GM18499 (cell line): ENCODE measurements at regions not wholly inside any gene's neighbourhood (a gene's known extent, or its start where the extent isn't known, plus 50 kb on each side); places are given as distances from the start of the nearest gene placed in this dataset.

Source experiments
- ATAC-seq: cut with Tn5 transposase; IDR thresholded peaks from one replicate; pipeline ENCODE4 v1.9.1; 2021; ENCODE audit warnings: moderate number of reproducible peaks; ENCODE audit not compliant: insufficient read depth, unreplicated experiment

DNA sequence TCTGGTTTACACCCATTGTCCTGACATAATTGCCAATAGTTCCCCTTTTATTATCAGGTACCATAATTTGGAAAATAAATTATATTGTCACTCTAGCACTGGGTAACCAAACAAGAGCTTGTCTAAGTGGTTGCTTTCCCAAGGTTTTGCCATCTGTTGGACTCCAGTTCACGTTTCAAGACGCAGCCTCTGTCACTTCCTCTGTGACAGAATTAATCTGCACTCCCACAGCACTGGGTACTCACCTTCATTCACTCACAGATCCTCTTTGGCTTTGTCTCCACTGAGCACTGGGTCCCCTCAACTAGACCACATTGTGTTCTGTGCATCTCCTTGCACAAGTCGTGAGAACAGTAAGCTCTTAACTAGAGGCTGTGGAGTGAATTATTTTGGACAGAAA is 123.6 kb upstream of the JUN start:
- ATAC-seq, result no peak

DNA sequence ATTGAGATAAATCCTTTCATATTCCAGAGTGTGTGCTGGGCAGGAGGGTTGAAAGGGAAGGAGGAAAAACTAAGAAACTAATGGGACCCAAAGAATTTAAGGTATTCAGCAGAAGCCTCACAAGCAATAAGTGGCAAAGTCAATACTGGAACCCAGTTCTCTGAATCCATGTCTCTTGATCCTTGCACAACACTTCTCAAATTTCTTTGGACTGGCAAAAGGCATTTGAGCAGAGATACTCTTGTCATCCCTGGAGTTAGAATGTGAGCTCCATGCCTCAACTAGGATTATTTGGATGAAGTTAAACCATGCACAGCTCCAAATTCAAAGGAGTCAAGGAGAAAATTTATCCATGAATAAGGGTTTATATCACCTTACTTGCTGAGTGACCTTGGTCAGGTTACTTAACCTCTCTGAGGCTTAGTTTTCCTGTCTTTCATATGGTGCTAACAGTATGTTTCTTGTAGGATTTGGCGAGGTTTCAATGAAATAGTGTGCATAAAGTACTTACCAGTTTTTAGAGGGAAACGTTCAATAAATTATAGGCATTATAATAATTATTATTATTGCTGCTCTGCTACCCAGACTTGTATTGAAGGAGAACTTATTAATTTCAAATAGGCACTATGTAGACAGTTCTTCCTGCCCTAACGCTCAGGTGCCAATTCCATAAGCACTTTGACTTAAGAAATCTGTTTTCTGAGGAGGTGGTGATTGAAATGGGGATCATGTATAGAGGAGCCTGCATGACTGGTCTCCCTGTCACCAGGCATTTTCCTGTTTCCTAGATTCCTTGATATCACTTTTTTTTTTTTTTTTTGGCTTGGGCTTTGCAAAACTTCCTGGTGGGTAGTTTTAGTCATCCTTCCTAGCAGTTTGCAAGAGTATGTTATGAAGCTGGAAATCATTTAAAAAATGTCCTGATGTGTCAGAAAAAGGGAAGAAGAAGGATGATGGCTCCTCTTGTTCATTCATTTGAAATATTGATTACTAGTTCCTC is 125.0 kb upstream of the JUN start:
- no peak for ATAC-seq

DNA sequence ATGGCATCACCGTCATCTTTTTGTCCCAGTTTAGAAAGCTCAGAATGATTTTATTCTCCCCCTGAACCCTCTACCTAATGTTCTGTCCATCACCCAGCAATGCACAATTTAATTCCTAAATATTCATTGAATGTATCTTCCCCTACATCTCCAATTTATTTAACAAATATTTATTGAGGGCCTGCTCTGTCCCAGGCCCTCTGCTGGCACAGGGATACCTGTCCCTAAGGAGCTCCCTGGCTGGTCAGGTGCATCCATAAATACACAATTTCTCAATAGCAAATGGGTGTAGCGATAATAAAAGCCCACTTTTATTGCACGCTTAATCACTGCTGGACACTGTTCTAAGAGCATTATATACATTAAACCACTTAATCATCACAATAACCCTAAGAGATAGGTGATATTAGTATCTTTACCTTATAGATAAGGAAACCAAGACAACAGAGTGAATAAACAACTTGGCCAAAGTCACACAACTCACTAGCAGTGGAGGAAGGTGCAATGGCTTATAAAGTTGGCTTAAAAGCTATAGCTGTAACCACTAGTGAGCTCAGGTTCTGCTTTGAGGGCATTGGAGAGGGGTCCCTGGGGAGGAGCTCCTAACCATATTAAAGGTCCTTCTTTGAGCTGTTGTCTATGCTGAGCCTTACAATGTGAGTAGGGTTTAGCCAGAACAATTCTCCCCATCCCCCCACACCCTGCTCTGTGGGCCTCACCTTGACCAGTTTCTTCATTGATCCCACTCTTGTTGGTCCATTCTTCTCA is 126.3 kb upstream of the JUN start:
- no peak for ATAC-seq

DNA sequence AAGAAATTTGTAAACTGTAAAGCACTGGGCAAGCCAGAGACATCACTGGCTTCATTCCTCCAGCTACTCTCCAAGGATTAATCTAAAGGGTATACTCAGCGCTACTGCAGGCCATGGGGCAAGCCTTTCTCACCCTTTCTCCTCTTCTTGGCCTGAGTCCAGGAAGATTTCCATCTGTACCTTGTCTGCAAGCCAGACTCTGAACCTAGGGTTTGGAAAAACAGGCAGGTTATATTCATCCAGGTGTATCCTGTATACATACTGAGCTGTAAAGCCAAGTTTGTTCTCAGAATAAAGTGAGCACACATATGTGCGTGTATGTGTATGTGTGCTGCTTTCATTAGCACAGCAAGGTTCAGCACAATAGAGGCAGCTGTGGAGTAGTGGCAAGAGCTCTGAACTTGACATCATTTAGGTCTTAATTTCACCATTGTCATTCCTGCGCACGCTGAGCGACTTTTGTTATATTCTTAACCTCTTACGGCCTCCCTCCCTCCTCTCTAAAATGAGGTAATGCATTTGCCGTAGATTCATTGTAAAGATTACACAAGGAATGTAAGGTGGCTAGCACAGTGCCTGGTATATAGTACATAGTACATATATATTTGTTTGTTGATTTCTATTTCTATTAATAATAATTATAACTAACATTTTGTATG is 128.1 kb upstream of the JUN start:
- ATAC-seq, result no peak

DNA sequence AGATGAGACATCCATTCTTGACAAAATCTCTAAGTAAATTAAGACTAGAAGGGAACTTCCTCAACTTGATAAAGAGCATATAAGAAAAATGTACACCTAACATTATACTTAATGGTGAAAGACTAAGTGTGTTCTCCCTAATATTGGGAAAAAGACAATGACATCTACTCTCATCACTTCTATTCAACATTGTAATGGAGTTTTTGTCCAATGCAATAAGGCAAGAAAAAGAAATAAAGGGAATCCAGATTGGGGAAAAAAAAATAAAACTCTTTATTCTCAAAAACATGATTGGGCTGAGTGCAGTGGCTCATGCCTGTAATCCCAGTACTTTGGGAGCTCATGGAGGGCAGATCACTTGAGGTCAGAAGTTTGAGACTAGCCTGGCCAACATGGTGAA is 131.1 kb upstream of the JUN start:
- ATAC-seq, result no peak

DNA sequence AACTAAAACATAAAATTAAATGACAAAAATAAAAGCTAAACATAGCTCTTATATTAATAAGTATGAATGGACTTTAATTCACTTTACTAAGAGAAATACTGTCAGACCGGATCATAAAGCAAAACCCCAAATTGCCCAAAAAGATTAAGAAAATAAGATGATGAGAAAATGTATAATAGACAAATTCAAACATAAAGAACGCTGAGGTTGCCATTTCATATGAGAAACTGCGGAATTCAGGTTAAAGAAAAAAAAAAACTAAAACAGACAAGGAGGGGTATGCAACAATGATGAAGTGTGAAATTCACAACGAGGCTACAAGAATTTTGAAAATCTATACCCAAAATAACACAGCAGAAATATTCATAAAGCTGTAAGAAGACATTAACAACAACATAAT is 133.6 kb upstream of the JUN start:
- ATAC-seq, result no peak

DNA sequence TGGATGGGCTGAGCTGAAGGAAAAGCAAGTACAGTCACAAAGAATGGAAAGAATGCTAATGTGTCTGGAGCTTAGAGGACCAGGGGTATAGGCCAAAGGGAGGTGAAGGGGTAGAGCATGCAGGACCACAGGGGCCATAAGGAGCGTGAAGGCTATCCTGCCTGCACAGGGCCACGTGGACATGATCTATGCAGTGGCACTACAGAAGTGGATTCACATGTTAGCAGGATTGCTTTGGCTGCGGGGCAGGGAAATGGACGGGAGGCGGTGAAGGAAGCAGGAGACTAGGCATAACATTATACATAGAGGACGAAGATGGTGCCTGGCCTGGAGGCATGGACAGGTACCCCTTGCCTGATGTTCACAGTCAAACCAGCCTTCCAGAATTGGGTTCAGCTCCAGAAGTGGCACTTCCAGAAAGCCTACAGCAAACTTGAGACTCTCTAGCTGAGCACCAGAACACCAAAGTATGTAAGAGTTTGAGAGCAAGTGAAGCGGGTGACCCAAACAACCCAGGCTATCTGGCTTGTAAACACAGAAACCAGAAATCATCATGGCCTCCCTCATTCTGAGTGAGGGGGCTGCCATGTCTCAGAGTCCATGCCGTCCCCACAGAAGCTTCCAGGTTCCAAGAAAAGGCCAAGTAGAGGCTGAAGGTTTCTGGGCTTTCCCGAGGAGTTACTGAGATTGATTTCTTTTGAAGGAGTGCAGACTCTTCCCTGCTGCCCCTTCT is 135.5 kb upstream of the JUN start:
- ATAC-seq, result no peak

DNA sequence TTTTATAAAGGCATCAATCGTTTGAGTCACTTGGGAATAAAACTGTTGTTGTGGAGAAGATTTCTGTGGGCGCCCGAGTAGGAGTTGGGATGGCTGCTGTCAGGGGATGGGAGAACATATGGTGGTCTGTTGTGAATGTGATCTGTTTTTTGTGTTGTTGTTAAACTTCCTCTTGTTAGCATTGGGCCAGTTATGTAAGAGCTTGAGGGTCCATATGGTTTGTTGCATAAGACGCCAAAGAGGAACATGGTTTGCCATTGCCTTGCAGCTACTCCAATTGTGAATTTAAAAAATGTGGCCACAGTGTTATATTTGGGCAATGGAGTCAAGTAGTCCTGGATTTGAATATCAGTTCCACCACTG is 136.1 kb upstream of the JUN start:
- ATAC-seq, result no peak

DNA sequence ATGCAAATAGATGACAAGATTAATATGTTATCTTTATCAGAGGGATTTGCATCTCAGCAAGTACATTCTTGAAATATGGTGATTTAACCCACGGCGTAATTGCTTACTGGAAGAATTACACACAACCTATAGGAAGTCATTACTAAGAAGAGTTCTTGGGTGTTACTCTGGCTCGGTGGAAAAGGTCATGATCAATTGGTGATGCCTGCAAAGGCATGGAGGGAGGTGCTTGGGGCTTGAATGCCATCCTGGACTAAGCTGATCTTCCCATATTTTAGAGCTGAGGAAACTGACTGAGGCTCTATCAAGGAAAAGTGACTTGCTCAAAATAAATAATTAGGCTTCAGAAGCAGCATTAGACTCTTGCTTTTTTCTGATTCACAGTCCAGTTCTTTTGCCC is 137.5 kb upstream of the JUN start:
- no peak for ATAC-seq

DNA sequence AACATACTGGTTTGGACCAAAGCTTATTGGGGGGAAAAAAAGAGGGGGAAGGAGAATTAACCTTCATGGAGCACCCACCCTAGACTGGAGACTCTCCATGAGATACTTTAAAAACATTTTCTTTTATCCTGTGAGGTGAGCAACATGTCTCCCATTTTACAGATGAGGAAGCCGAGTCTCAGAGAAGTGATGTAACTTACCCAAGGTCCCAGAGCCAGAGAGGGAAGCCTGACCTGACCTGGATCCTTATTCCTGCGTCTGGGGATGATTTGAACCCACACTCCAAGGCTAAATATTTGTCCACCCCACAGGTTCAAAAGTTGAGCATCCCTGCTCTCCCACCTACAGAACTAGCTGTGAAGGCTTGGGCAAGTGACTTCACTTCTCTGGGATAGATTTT is 137.9 kb upstream of the JUN start:
- no peak for ATAC-seq

DNA sequence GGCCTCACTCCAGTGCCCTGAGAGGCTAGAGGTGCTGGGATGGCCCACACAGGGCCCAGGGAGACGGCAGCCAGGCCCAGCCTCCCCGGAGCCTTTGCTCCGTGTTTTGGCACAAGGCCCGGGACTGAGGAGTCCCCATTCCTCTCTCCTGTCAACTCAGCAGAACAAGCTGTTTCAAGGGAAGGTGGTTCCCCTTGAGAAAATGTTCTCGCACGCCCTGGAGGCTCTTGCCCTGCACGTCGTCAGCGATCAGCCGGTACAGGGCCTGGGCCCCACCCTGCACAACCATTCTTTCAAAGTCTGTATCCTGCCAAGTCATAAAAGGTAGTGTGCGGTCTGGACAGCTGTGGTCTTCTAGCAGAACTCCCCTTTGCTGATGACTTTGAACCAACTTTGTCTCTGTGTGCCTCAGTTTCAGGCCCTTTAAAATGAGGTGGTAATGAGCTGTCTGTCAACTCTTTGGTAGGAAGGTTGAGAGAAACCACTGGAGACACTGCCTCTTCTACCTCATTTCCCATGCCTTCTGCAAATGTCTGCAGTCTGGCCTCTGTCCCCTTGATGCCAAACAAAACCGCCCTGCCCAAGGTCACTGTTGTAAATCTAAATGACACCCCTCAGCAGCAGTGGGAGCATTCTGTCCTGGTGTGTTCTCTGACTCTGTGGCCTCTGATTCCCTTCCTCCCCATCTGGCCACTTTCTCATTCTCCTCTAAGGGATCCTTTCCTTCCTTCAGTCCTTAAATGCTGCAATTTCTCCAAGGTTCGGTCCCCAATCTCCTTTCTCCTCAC is 138.6 kb upstream of the JUN start:
- peak; percentile 76 for ATAC-seq

DNA sequence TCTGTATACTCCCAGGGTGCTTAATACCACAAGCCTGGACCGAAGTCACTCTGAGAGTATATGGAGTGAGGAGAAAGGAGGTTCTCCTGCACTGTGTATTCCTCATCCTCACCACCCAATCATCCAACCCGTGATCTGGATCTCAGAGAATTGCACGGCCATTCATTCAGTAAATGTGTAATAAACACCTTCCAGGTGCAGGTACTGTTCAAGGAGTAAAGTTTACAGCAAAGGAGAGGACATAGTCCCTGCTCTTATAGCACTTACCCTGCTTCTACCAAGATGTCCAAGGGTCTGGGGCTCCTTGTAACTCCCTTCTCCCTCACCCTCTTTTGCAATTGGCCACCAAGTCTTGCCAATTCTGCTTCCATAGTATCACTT is 139.2 kb upstream of the JUN start:
- no peak for ATAC-seq

DNA sequence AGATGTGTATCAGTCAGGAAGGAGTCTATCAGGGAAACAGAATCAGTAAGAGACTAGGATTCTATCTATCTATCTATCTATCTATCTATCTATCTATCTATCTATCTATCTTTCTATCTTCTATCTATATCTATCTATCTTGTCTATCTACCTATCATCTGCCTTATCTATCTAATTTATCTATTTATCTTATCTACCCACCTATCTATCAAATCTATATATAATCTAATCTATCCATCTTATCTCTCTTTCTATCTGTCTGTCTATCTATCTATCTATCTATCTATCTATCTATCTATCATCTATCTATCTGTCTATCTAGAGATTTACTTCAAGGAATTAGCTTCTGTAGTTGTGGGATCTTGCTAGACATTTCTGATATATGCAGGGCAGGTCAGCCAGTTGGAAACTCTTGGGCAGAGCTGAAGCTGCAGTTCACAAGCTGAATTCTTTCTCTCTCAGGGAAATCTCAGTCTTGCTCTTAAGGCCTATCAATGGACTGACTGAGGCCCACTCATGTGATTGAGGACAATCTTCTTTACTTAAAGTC is 140.2 kb upstream of the JUN start:
- no peak for ATAC-seq

DNA sequence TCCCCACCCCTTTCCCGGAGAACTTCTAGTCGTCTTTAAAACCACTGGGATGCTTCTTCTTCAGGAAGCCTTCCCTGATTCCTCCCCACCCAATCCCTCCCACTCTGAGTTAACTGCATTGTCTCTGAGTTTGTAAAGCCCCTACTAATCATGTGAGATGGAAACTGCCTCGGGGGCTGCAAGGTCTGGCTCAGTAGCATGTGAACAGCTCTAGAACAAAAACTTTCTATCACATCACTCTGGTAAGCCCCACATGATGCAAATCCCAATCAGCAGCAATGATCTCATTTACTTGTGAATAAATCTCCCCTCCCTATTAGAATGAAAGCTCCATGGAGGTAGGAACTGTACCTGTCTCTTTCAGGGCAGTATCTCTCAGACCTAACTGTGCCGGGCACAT is 141.0 kb upstream of the JUN start:
- ATAC-seq, result no peak

DNA sequence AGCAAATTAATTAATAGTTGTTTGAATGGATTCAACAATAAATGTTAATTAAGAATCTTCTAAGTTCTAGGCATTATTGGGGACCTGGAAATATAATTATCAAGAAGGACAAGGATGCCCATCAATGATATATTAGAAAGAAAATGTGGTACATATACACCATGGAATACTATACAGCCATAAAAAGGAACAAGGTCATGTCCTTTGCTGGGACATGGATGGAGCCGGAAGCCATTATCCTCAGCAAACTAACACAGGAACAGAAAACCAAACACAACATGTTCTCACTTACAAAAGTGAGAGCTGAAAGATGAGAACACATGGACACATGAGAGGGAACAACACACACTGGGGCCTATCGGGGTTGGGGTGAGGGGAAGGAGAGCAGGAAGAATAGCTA is 141.4 kb upstream of the JUN start:
- no peak for ATAC-seq

DNA sequence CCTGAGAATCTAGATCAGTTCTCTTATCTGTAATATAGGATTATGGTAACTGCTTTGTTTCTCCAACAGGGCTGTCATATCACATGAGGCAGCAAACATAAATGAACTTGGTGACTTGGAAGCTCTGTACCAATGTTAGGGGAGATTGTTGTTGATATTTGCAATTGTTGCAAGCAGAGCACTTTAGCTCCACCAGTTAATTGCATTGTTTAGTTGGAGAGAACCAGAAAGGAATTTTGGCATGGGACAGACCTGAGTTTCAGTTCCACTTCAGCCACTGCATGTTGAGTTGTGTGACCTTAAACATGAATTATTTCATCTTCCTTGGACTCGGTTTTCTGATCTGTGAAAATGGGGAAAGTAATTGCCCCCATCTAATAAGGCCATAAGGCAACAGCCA is 142.3 kb upstream of the JUN start:
- no peak for ATAC-seq

DNA sequence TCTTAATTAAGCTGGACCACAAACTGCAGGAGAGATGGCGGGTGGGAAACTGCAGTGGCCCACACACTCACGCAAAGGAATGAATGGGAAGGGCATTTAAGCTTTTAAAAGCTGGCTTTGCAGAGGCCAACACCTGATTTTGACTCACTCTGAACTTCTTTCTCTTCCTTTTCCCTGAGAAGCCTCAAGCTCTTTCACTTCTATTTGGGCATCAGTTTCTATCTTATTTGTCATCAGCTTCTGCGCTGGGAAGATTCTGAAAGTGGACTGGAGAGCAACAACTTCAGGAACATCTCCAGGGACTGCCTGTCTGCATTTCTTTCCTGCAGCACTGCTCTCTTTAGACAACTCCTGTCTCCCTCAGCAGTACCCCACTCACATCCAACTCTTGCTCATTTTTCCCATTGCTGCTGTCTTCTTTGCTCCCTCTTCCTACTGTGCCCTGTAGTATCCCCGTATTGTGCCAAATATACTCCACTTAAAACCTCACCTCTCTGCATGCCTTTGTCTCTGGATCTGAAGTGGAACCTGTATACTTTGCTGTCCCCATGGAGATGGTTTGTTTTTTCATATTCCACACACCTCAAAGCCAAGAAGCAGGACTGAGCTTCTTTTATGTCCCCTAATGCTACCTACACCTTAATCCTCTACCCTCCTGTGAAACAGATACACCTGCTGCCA is 143.3 kb upstream of the JUN start:
- no peak for ATAC-seq

DNA sequence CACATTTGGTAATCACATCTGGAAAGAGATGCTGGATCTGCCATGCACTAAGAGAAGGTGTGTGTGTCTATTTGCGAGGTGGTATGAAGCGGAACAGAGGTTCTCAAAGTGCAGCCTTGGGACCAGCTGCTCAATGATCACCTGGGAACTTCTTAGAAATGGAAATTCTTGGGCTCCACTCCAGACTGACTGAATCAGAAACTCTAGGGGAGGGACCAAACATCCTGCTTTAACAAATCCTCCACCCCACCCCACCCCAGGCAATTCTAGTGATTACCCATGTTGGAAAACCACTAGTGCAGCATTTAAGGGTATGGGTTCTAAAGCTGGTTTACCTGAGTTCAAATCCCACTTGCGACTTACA is 143.9 kb upstream of the JUN start:
- ATAC-seq, result no peak

DNA sequence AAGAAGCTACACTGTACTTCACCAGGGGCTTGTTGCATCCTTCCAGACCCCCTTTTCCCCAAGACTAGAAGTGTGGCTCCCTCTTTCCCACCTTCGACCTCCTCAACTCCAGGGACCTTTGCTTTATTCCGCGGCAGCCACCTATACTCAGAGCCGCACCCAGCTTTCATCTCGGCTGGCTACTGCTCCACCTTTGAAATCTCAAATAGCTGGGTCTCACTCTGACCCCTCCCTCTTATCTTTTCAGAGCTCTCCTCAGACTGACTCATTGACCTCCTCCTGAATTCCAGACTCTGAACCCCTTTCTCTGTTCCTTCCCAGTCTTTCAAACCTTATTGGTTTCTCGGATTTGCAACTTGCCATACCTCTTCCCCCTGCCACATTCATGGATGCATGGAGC is 144.7 kb upstream of the JUN start:
- no peak for ATAC-seq
